ENCODE measurements at regions not wholly inside any gene's neighbourhood (a gene's known extent, or its start where the extent isn't known, plus 50 kb on each side); places are given as distances from the start of the nearest gene placed in this dataset.

DNA sequence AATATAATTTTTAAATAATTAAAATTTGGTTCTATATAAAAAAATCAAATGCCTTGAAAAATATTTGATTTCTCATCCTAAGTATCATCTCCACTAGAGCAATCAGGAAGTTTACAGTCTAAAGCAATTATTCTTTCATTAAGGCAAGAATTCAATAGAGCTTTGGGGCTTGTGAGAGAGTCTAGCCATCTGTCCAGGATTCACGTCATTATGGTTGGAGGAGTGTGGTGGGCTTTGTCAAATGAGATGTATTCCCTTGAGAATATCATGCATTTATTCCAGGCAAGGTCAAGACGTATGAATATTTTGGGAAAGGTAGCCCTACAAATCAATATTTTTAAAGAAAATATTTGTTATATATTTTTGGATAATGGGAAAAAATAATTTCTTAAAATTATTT is 132.4 kb downstream of the ELOVL4 start:
- TF ChIP-seq POLR2A (IDR thresholded peaks at IDR 0.05; ENCODE audit: low read depth) (no peak), POLR2AphosphoS5 (IDR thresholded peaks at IDR 0.05) (no peak), EP300 (IDR thresholded peaks at IDR 0.05) (no peak)
- TF ChIP-seq, protein P1, sequence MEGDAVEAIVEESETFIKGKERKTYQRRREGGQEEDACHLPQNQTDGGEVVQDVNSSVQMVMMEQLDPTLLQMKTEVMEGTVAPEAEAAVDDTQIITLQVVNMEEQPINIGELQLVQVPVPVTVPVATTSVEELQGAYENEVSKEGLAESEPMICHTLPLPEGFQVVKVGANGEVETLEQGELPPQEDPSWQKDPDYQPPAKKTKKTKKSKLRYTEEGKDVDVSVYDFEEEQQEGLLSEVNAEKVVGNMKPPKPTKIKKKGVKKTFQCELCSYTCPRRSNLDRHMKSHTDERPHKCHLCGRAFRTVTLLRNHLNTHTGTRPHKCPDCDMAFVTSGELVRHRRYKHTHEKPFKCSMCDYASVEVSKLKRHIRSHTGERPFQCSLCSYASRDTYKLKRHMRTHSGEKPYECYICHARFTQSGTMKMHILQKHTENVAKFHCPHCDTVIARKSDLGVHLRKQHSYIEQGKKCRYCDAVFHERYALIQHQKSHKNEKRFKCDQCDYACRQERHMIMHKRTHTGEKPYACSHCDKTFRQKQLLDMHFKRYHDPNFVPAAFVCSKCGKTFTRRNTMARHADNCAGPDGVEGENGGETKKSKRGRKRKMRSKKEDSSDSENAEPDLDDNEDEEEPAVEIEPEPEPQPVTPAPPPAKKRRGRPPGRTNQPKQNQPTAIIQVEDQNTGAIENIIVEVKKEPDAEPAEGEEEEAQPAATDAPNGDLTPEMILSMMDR (IDR thresholded peaks at IDR 0.05), result no peak
